Suppressor macrophage (primary cell): ENCODE measurements at regions not wholly inside any gene's neighbourhood (a gene's known extent, or its start where the extent isn't known, plus 50 kb on each side); places are given as distances from the start of the nearest gene placed in this dataset.

Source experiments
- DNase-seq, 4 experiments: peaks; one replicate each; pipeline ENCODE4 v3.0.0-alpha.2; 2020 to 2022

DNA sequence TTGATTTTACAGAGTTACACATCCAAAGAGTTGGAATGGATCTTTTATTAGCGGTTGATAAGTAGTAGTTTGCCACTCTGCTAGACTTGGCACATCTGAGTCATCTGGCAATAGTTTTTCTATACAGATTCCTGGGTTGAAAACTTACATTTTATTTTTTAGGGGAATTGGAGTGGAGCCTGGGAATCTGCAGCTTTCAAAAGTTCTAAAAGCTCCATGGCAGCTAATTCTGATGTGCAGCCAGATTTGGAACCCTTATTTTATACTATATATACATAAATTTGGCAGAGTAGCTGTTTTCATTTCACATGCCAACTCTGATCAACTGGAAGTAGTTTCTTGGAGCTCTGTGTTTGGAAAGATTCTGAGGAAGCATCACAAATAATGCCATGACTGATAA lies 715.5 kb downstream of the TLR4 start:
- no peak for DNase-seq

DNA sequence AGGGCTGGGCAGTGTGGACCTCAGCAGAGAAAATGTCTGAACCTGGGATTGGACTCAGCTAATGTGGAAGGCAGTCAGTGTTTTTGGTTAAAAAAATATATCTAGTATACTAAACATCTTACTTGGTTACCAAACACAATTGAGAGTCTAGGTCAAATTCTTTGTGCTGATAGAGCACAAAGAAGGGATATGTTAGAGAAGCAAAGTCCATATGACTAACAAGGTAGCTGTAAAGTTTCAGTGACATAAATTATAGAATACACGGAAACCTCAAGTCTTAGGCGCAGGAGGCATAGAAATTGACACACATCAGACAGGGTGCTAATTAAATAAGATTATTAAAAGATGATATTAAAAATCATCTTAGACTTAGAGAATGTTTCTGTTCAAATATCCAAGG lies 718.3 kb downstream of the TLR4 start:
- DNase-seq: no peak

DNA sequence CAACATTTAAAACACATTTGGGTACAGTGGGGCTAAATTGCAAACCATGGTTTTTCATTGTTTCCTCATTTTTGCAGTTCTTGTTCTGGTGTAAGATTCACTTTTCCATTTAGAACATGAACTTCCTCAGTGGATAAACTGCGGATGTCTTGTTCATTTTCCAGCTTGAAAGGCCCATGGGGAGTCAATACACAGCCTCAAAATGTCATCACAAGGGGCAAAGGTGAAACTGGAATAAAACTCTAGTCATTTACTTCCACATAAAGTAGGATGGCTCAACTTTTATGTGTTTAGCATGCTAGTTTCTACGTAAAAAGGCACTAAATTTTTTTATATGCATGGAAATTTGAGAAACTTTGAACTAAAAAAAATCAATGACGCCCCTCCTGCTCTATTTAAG lies 718.8 kb downstream of the TLR4 start:
- DNase-seq: no peak

DNA sequence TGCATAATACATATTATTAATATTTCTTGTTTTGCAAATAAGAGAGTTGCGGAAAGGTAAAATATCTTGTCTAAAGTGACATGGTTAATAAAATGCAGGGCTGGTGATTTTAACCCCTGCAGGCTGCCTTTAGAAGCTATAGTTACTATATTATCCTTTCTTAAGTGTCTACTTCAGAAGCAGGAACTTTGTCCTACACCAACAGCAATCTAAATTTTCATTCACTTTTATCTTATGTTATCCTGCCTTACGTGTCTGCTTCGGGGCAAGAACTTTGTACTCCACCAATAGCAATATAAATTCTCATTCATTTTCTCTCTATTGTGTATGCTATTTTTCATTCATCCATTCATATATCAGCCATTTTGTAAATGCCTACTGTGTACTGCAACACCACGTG lies 719.5 kb downstream of the TLR4 start:
- DNase-seq: no peak

DNA sequence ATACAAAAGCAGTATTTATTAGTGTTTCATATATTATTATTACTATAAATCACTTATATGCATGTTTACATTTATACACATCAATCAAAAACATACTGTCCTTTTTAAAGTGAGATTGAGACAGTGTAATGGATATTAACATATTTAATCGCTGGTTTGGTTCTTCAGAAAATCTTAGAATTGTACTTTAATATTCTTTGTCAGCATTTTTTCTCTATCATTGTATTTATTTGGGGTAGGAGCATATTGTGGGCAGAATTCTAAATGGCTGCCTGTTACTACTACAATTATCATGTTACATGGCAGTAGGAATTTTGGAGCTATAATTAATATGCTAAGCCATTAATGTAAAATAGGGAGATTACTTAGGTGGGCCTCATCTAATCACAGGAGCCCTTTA lies 722.6 kb downstream of the TLR4 start:
- no peak for DNase-seq

DNA sequence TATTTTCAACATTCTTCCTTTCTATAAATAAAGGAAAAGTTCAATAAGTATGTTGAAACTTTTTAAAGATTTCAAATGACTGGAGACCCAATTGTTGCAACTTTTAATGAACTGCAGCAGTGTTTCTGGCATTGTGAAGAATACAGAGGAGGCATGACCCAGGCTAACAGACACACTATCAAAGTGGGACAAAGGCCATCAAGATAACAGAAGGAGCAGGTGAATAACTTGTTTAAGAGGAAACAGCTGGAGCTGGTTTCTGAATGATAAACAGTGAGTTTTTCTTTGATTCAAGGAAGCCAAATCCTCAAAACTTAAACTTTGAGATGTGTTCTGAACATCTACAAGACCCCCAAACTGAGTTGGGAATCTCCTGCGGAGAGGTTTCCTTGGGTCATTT lies 734.6 kb downstream of the TLR4 start:
- DNase-seq: no peak

DNA sequence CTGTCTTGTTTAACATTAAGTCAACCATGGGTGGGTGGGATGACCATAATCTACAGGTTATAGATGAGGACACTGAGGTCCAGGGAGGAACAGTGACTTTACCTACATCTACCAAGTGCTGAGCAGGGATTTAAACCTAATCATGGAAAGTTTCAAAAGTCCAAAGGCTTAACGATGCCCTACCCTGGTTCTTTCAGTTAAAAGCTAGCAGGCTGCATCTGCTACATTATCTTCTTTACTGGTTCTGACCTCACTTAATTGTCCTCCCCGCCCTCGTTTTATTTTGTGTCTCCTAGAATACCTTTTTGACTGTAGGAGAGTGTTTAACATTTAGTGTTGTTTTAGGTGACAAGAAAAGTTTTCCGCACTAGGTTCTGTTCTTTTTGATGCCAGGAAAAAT lies 735.2 kb downstream of the TLR4 start:
- DNase-seq: no peak

DNA sequence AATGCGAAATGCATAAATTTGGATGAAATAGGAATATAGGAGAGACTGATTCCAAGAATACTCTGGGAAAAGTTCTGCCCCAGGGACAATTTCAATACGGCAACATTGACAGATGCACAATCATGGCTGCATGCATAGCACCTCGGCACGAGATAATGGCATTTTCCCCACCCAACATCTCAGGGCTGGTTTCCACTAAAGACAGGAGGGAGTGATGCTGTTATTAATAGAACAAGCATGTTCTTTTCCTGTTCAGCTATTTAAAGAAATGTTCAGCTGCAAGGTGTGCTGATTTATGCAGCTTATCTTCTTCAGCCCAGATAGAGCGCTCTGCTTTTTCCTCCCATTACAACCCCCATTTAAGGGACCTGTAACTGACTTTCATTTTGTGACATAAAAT lies 740.2 kb downstream of the TLR4 start:
- no peak for DNase-seq

DNA sequence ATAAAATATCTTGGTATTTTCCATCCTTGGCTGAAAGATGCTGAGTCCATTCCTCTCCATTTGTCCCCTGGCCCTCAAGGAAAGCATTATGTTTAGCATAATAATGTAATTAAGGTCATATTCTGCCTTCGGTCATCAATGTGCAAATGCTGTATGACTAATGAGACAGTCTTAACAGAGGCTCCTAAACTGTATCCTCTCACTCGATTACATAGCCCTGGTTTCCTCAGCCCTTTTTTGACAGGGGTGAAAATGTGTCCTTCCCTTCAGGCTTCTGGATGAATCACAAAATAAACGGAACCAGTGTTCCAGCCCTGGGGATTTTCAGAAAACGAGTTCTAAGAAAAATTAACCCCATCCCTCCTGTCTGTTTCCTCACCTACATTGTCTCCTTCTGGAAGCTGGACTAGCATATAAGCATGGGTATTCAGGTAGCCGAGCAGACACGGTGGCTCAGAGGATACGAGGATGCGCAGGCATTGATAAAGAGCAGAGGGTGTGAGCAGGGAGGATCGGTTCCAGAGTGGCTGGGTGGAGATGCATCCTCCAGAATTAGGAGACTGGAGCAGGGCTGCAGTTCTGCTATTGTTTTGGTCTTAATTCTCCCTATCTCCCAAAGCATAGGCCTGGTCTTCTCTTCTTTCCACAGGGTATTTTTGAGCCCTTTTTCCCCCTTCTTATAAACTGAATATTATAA lies 742.9 kb downstream of the TLR4 start:
- DNase-seq: no peak

DNA sequence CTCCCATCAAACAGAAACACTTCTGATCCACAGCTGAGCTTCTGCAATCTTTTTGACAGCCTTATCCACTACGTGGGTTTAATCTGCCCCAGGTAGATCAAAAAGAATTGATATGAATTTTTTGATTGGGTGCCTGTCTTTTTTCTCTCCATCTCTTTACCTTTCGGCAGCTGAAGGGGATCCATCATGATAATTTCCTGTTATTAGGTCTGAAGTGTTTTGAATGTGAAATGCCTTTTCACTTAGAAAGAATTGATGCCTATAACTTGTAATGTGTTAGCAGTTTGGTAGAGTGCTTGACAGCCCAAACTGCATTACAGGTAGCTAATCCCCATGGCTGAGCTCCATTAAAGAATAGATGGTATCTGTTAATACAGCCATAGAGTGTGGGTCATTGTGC lies 745.4 kb downstream of the TLR4 start:
- no peak for DNase-seq

DNA sequence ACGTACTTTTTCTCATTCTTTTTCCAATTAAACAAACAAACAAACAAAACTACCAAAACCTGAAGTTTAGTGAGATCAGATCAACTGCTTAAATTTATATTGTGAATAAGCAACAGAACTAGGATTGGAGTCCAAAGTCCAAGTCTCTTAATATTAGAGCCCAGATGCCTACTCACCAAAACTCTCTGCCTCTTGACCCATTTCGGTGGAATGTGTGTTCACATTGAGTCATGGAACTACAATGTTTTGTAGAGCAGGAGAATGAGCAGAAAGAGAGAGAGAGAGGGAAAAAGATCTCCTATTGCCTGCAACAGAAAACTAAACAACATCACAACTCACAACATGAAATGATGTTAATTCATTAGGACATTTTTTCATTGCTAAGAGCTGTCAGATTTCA lies 751.1 kb downstream of the TLR4 start:
- no peak for DNase-seq

DNA sequence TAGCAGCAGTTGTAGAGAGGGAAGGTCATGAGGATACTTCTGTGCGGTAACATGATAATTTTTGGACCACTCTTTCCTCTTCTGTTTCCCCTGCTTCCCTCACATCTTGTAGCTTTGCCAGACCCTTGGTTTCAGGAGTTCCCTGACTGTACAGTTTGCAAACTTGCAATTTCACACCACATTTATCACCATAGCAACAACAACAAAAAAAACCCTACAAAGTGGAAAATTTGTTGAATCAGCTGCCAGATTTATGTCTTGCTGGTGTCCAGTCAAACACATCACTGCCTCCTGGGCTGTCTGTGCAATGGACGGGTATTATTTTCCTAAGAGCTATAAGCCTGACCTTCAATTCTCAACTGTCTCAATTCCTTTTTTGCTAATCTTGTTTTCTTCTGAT lies 751.6 kb downstream of the TLR4 start:
- DNase-seq: no peak

DNA sequence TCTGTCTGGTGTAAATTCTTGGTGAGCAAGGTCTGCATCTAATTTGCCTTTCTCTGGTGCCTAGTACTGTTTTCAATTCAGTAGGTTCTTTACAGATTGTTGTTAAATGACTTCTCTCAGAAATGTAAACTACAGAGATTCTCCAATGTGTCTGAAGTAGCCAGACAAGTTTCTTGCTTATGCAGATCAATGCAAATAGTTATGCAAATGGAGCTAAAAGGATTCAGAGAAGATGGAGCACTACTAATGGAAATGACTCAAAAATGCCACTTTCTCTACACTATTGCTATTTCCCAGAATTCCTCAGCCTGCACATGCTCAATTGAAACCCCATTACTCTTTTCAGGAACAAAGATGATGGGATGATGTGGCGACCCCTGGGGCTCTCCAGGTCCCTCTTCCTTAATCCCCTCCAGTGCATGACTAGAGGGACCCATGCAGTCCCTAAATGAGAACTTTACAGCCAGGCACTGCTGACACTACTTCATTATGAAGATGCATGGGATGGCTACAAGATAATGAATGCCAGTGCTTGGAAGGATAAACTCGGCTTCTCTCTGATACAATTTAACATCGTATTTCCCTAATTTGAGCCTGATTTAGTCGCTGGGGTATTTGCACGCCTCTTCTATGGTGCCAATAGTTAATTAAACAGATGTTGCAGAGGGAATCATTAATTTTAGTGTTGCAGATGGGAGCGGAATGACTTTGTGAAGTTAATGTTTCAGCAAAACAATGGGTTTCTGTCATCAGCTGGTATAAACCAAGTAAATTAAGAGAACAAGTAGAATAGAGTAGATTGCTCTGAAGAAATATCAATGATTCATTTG lies 753.2 kb downstream of the TLR4 start:
- DNase-seq: no peak

DNA sequence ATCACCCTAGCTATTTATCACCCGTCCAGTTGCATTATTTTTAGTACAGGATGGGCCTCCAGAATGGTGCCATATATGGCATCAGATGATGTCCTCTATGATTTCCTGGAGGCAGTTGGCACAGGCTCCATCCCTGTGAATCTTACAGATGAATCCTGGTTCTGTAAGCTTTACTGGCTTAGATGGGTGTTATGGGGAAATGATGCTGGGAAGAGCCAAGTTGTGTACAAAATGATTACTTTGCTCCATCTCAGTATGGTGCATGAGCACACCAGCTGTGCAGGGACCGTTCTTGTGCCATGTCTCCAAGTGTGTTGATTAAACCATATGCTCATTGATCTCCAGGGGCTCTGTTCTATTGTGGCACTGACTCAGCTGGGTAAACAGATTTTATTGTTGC lies 755.7 kb downstream of the TLR4 start:
- no peak for DNase-seq

DNA sequence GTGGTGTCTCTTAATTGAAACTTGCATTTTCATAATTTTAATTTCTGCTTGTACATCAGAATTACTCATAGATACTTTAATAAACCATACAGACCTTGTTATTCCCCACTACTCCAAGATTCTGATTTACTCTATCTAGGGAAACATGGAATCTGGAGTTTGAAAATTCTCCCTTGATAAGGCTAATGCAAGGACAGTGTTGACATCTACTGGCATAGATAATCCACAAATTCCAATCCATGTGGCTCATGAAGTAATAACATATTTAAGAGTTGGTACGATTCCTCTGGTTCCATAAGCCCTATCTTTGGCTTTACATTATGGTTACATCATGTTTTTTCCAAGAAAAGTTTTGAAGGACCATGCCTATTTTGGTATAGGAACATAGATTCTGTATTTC lies 759.2 kb downstream of the TLR4 start:
- no peak for DNase-seq

DNA sequence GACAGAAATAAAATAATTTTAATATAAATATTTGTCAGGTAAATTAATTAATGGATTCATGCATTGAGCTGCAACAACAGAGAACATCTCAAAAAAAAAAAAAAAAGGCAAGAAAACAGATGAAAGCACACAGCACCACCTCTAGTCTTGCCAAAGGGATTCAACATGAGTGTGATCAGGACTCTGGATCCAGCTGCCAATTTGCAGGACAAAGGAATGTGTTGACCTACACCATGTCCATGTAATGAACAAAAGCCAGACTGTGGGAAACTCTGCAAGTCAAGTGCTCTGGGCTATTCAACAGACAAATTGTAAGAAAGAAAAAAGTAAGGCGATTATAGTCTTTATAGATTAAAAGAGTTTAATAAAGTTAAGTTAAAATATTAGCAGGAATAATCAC lies 769.3 kb downstream of the TLR4 start:
- no peak for DNase-seq

DNA sequence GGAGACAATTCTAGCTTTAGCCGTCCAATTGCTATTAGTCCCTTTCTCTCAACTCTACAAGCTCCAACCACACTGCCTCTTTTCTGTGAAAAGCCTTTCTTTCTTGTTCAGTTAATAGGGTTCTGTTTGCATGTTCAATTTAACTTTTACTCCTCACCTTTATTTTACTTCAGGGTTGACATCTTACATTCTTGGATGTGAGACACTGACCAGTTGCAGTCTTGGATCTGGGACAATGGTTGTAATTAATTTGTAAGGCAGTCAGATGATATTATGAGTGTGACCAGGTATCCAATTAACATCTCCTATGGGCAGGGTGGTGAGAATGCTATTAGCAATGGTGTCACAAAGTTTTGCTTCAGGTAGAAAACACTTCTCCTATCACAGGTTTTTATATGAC lies 774.5 kb downstream of the TLR4 start:
- no peak for DNase-seq

DNA sequence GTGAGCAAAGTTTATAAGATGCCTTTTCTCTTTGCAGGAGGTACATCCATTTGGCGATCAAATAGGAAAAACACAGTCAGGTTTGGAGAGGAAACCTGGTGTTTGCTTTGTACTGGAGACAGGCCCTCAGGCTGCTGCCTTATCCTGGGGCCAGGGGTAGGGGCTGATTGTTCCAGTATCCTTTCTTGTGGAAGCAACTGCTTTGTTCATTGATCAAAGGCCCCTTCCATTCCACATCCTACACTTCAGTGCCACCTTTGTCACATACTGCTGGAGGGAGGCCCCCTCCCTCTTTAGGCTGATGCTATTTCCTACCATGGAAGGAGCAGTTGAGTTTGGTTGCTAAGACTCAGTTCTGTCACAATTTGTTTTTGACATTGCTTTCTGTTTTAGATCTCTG lies 778.1 kb downstream of the TLR4 start:
- DNase-seq: no peak

DNA sequence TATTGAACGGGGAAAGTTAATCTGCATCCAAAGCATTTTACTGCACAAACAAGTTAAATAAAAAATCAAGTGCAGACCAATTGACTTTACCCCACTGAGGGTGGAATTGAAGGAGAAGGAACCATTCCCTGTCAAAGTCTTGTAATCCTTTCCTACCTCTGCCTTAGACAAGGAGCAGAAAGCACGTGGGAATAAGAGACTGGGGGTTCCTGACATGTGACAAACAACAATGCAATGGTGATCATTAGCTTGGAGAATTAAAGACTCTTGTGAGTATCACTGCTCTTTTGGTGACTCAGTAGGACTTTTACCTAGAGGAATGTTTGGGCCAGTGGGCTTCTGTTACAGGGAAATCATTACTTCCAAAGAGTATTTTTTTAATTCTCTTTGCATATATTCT lies 779.5 kb downstream of the TLR4 start:
- DNase-seq: no peak

DNA sequence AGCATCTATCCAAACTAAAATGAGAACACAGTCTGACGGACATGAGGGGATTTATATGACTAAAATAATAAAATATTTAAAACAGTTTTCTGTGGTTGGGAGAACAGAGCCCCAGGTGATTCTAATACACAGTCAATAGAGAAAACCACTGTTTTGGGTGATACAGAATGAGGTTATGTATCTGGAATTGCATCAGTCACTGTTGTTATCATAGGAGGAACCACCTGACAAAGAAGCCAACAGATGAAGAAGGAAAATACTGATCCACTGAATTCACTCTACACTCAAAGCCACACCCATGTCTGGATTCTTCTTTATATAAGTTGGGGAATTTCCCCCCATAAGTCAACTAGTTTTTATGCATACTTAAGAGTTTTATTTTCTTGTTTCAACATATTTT lies 799.0 kb downstream of the TLR4 start:
- DNase-seq: no peak

DNA sequence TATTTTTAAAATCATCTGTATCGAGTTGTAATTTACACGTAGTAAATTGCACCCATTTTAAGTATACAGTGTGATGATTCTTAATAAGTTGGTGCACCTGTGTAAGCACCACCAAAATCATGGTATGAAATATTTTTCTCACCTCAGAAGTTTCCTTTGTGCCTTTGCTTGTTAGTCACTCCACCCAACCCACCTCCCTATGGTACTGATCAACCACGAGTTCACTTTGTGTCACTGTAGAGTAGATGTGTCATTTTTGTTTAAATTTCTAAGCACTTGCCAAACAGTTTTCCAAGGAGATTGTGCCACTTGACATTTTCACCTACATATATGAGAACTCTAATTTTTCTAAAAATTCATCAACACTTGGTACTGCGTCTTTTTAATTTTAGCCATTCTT lies 806.5 kb downstream of the TLR4 start:
- no peak for DNase-seq

DNA sequence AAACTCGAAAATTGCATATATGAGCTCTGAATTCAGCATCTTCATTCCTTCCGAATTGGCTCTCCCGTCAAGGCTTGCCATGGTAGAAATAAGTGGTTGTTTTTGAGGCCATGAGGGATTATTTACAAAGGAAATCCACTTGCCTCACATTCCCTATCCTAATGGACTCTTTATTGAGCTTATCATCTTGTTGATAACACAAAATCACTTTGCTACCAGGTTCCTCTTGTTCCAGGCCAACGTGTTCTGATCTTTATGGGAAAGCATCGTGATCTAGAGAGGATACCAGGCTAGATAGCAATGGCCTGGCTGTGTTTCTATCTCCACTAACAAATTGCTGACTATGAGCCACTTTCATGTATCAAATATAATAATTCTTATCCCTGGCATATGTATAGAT lies 811.7 kb downstream of the TLR4 start:
- no peak for DNase-seq

DNA sequence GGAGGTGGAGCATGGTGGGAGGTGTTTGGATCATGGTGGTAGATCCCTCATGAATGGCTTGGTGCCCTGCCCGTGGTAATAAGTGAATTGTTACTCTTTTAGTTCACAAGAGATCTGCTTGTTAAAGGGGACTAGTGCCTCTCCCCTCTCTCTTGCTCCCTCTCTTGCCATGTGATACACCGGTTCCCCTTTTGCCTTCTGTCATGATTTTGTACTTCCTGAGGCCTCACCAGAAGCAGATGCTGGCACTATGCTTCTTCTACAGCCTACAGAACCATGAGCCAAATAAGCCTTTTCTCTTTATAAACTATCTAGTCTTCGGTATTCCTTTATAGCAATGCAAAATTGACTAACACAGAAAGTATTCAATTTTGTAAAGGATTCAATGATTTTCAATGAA lies 817.1 kb downstream of the TLR4 start:
- DNase-seq: no peak
